Left hindlimb (tissue), 1 donor: ENCODE measurements at regions not wholly inside any gene's neighbourhood (a gene's known extent, or its start where the extent isn't known, plus 50 kb on each side); places are given as distances from the start of the nearest gene placed in this dataset.
"Not testable (repeated sequence)": the region's sequence is repeated elsewhere in the genome, so short reads cannot be mapped to it uniquely, and the experiment has no call there.

ENCODE experiments used
- DNase-seq: peaks from one replicate; pipeline ENCODE4 v3.0.0-alpha.2; 2018

- no peak for DNase-seq
These were observed 131.8 kb upstream of the GRB10 start for GRCh38 chr7:50914460-50914859.

- DNase-seq: no peak
These were observed 126.1 kb upstream of the GRB10 start for GRCh38 chr7:50908628-50909290.

- not testable (repeated sequence) for DNase-seq
These were observed 116.1 kb upstream of the GRB10 start for GRCh38 chr7:50898604-50899477.

- not testable (repeated sequence) for DNase-seq
These were observed 104.4 kb upstream of the GRB10 start for GRCh38 chr7:50887061-50887460.

- DNase-seq: no peak
These were observed 89.7 kb upstream of the GRB10 start for GRCh38 chr7:50872437-50872836.

GRCh38 chr7:50869108-50869725, 86.5 kb upstream of the GRB10 start:
- DNase-seq: no peak

- DNase-seq: no peak
These were observed 85.9 kb upstream of the GRB10 start for GRCh38 chr7:50868426-50869100.

GRCh38 chr7:50867034-50867356, 84.3 kb upstream of the GRB10 start:
- no peak for DNase-seq

- no peak for DNase-seq
These were observed 83.8 kb upstream of the GRB10 start for GRCh38 chr7:50866343-50867033.

- DNase-seq: no peak
These were observed 82.8 kb upstream of the GRB10 start for GRCh38 chr7:50865450-50865849.

GRCh38 chr7:50864694-50865093, 82.0 kb upstream of the GRB10 start:
- no peak for DNase-seq

- DNase-seq: no peak
These were observed 80.4 kb upstream of the GRB10 start for GRCh38 chr7:50863053-50863452.

- no peak for DNase-seq
These were observed 79.6 kb upstream of the GRB10 start for GRCh38 chr7:50862302-50862701.

GRCh38 chr7:50860598-50860997, 77.9 kb upstream of the GRB10 start:
- DNase-seq: no peak

- DNase-seq: no peak
These were observed 77.5 kb upstream of the GRB10 start for GRCh38 chr7:50860174-50860573.

GRCh38 chr7:50858528-50859245, 76.0 kb upstream of the GRB10 start:
- DNase-seq: no peak

- DNase-seq: no peak
These were observed 75.3 kb upstream of the GRB10 start for GRCh38 chr7:50857804-50858489.

- DNase-seq: no peak
These were observed 74.1 kb upstream of the GRB10 start for GRCh38 chr7:50856806-50857205.

- DNase-seq: no peak
These were observed 73.5 kb upstream of the GRB10 start for GRCh38 chr7:50856231-50856630.

GRCh38 chr7:50855526-50855925, 72.8 kb upstream of the GRB10 start:
- DNase-seq: no peak

GRCh38 chr7:50854831-50855230, 72.1 kb upstream of the GRB10 start:
- DNase-seq: no peak

GRCh38 chr7:50854247-50854646, 71.6 kb upstream of the GRB10 start:
- DNase-seq: no peak
